HepG2 (cell line): ENCODE measurements at regions not wholly inside any gene's neighbourhood (a gene's known extent, or its start where the extent isn't known, plus 50 kb on each side); places are given as distances from the start of the nearest gene placed in this dataset.

Experiments used
- ATAC-seq: fragments of 200-7000 bp; cut with Tn5 transposase; 3 replicates; pipeline ENCODE4 v1.9.1; 2020; ENCODE audit warnings: mild to moderate bottlenecking, moderate library complexity
- BruUV-seq: library from RNA; stranded (reverse); fragments of 400-500 nt; replicated peaks from 2 replicates; lab custom pipeline; 2021; lab: Mats Ljungman, UMichigan
- CTCF ChIA-PET: fragments of 300-600 bp; formaldehyde crosslinking; extraction: SDS; loops from one replicate; lab custom pipeline; 2021; ENCODE audit warnings: low total read pairs, inconsistent platforms, low intra/inter-chr PET ratio; lab: Yijun Ruan, JAX
- POLR2A ChIA-PET: fragments of 350-600 bp; sonication (Branson Sonifier 250); formaldehyde crosslinking; loops from one replicate; lab custom pipeline; 2020; ENCODE audit warnings: antibody characterized with exemption, inconsistent platforms; lab: Yijun Ruan, JAX
- DNase-seq: peaks from one replicate; pipeline ENCODE4 v3.0.0-alpha.2; 2015; ENCODE audit warnings: low spot score
- FAIRE-seq: peaks from 3 replicates; lab custom pipeline; 2011; peaks lifted over from hg19 to GRCh38; lab: Jason Lieb, UNC
- H2AFZ ChIP-seq: one replicate; pipeline ENCODE4 v1.6.1; 2011; ENCODE audit warnings: low read length, inconsistent platforms
- H3K27ac ChIP-seq: fragments of 300-600 bp; 3 replicates; pipeline ENCODE4 v1.8.0; 2011; ENCODE audit warnings: mixed run types, mild to moderate bottlenecking, mixed read lengths, low read length, inconsistent platforms; ENCODE audit not compliant: insufficient read depth; ENCODE audit errors: extremely low read length
- H3K27me3 ChIP-seq, 2 experiments: fragments of 200-600 bp in 1 of 2; 2 replicates in 1 of 2; 3 replicates in 1 of 2; pipeline versions ENCODE4 v1.6.0 to v1.8.0; 2011; ENCODE audit warnings: low read length in 2 of 2, mild to moderate bottlenecking in 2 of 2, moderate library complexity in 2 of 2, inconsistent platforms in 1 of 2; ENCODE audit not compliant: insufficient read depth in 2 of 2, control insufficient read depth in 1 of 2
- H3K36me3 ChIP-seq, 2 experiments: fragments of 200-600 bp in 1 of 2; replicated peaks in 1 of 2; 2 replicates in 1 of 2; 3 replicates in 1 of 2; pipeline versions ENCODE4 v1.5.1 to v1.8.0; 2011; ENCODE audit warnings: low read length in 2 of 2, inconsistent platforms in 1 of 2; ENCODE audit not compliant: insufficient read depth in 2 of 2, control insufficient read depth in 1 of 2
- H3K4me1 ChIP-seq: 2 replicates; pipeline ENCODE4 v1.5.1; 2012; ENCODE audit warnings: low read length, inconsistent platforms; ENCODE audit not compliant: insufficient read depth
- H3K4me2 ChIP-seq: 2 replicates; pipeline ENCODE4 v1.6.0; 2011; ENCODE audit warnings: low read depth, low read length, inconsistent platforms
- H3K4me3 ChIP-seq, 3 experiments: fragments of 200-600 bp in 1 of 3; sonication (generic), shearing (Covaris generic) in 1 of 3; replicated peaks in 1 of 3; 2 replicates each; pipeline ENCODE4 v1.5.1; 2011 to 2016; ENCODE audit warnings: low read length in 3 of 3, inconsistent platforms in 2 of 3, low read depth in 2 of 3, mild to moderate bottlenecking in 2 of 3, control low read depth in 1 of 3, mixed read lengths in 1 of 3; ENCODE audit not compliant: insufficient read depth in 1 of 3
- H3K79me2 ChIP-seq: one replicate; pipeline ENCODE4 v1.6.1; 2011; ENCODE audit warnings: low read length, inconsistent platforms; ENCODE audit not compliant: insufficient read depth
- H3K9ac ChIP-seq: 2 replicates; pipeline ENCODE4 v1.6.0; 2011; ENCODE audit warnings: mild to moderate bottlenecking, low read depth, low read length, inconsistent platforms; ENCODE audit not compliant: insufficient read depth
- H3K9me3 ChIP-seq: 2 replicates; pipeline ENCODE4 v1.5.1; 2012; ENCODE audit warnings: mild to moderate bottlenecking, low read length
- H4K20me1 ChIP-seq: 2 replicates; pipeline ENCODE4 v1.6.0; 2011; ENCODE audit warnings: inconsistent platforms, mild to moderate bottlenecking, low read length, moderate library complexity; ENCODE audit not compliant: insufficient read depth
- DNMT1 ChIP-seq: sonication (generic); formaldehyde crosslinking; IDR thresholded peaks from 2 replicates; pipeline ENCODE4 v1.5.1; 2020; ENCODE audit warnings: mild to moderate bottlenecking, missing genetic modification reagents
- FOXJ3 ChIP-seq: sonication (generic); formaldehyde crosslinking; IDR thresholded peaks from 2 replicates; pipeline ENCODE4 v1.4.0; 2020; ENCODE audit warnings: missing genetic modification reagents, mild to moderate bottlenecking, borderline replicate concordance
- FOXK1 ChIP-seq: sonication (generic); formaldehyde crosslinking; IDR thresholded peaks from 2 replicates; pipeline ENCODE4 v1.4.0; 2020; ENCODE audit warnings: low read depth, missing genetic modification reagents, borderline replicate concordance
- GZF1 ChIP-seq: sonication (generic); formaldehyde crosslinking; IDR thresholded peaks from 2 replicates; pipeline ENCODE4 v1.5.1; 2020; ENCODE audit warnings: mild to moderate bottlenecking, missing genetic modification reagents
- MAFF ChIP-seq: IDR thresholded peaks from 2 replicates; pipeline ENCODE4 v1.6.1; 2011; ENCODE audit warnings: low read depth, low read length, improper control_type of control experiment
- ONECUT2 ChIP-seq: sonication (generic); formaldehyde crosslinking; IDR thresholded peaks from 2 replicates; pipeline ENCODE4 v1.4.0; 2020; ENCODE audit warnings: missing genetic modification reagents
- ZNF382 ChIP-seq: sonication (generic); formaldehyde crosslinking; IDR thresholded peaks from 2 replicates; pipeline ENCODE4 v1.5.0; 2020; ENCODE audit warnings: missing genetic modification reagents, mild to moderate bottlenecking, borderline replicate concordance
- ZNF749 ChIP-seq: sonication (generic); formaldehyde crosslinking; IDR thresholded peaks from 2 replicates; pipeline ENCODE4 v1.8.0; 2022; ENCODE audit warnings: mild to moderate bottlenecking, missing genetic modification reagents, moderate library complexity, borderline replicate concordance
- ZZZ3 ChIP-seq: sonication (generic); formaldehyde crosslinking; IDR thresholded peaks from 2 replicates; pipeline ENCODE4 v1.4.0; 2020; ENCODE audit warnings: missing genetic modification reagents, mild to moderate bottlenecking, borderline replicate concordance
- WGBS: methylation state at CpG from one replicate; pipeline ENCODE4 v1.1.6; 2017; ENCODE audit warnings: low lambda C conversion rate; 5-methylcytosine and 5-hydroxymethylcytosine counted together
- in situ Hi-C: cut with HindIII; loops from 2 replicates; pipeline ENCODE4 v1.10.0; 2017; ENCODE audit warnings: low pct_unique_long_range_greater_than_20kb; ENCODE audit not compliant: extremely low pct_ligation_motif_present
- intact Hi-C: fragments of 100-400 bp; cut with micrococcal nuclease; formaldehyde crosslinking; loops from one replicate; pipeline ENCODE4 v1.10.0; 2022; ENCODE audit not compliant: unreplicated experiment
- TF ChIP-seq, protein P1 (sequence below): sonication (generic); formaldehyde crosslinking; IDR thresholded peaks from 2 replicates; pipeline ENCODE4 v1.5.0; 2020; ENCODE audit warnings: missing genetic modification reagents
- TF ChIP-seq, protein P2 (sequence below): sonication (generic); formaldehyde crosslinking; IDR thresholded peaks from 2 replicates; pipeline ENCODE4 v1.5.0; 2020; ENCODE audit warnings: mild to moderate bottlenecking, missing genetic modification reagents, moderate library complexity

DNA sequence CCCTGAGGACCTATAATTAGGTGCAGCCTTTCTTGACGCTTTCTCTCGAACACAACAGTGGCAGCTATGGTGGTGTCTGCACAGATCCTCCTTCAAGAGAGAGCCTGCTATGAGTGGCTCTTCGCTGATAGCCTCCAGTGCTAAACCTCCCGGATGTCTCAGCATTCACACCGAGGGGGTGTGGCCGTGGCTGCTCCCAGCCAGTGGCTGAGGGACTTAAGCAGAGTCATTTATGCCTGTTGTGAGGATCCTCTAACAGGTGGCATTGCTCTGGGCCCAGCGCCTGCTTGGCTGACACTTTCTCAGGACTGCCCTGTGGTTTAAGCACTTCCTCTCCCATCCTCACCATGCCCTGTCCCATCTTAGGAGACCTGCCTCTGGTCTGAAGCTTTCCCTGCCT, 592.0 kb upstream of the LRRTM1 start:
- Histone ChIP-seq H3K9ac (no peak overlapping the region), H3K4me1 (no peaks in the 10 kb centered on the region), H3K27ac (no peak overlapping the region), H3K36me3 (no peaks in the 10 kb centered on the region), H3K79me2 (no peaks in the 10 kb centered on the region), H3K4me3 (no peak overlapping the region), H2AFZ (no peak overlapping the region), H3K9me3 (peaks cover 84% of the 10 kb centered on the region), H3K27me3 (no peaks in the 10 kb centered on the region), H3K4me2 (no peak overlapping the region), H4K20me1 (no peaks in the 10 kb centered on the region)
- POLR2A ChIA-PET, result no interaction called here
- intact Hi-C loops, result no loop called here
- BruUV-seq, result no TSS peak
- no peak for DNase-seq
- no peak for ATAC-seq
- 9% methylated on average over 7 of the region's 7 CpGs for WGBS
- CTCF ChIA-PET, result no interaction called here
- TF ChIP-seq ONECUT2 (CRISPR knock-in tag), result no peak
- TF ChIP-seq, protein P1, sequence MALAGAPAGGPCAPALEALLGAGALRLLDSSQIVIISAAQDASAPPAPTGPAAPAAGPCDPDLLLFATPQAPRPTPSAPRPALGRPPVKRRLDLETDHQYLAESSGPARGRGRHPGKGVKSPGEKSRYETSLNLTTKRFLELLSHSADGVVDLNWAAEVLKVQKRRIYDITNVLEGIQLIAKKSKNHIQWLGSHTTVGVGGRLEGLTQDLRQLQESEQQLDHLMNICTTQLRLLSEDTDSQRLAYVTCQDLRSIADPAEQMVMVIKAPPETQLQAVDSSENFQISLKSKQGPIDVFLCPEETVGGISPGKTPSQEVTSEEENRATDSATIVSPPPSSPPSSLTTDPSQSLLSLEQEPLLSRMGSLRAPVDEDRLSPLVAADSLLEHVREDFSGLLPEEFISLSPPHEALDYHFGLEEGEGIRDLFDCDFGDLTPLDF (CRISPR knock-in tag), result no peak
- TF ChIP-seq FOXK1 (CRISPR knock-in tag), result no peak
- TF ChIP-seq MAFF, result no peak
- no peak for TF ChIP-seq ZNF749 (CRISPR knock-in tag)
- TF ChIP-seq FOXJ3 (CRISPR knock-in tag), result no peak
- TF ChIP-seq ZZZ3, result no peak
- TF ChIP-seq ZNF382 (CRISPR knock-in tag), result no peak
- TF ChIP-seq DNMT1 (CRISPR knock-in tag), result no peak
- TF ChIP-seq GZF1 (CRISPR knock-in tag), result no peak
- TF ChIP-seq, protein P2, sequence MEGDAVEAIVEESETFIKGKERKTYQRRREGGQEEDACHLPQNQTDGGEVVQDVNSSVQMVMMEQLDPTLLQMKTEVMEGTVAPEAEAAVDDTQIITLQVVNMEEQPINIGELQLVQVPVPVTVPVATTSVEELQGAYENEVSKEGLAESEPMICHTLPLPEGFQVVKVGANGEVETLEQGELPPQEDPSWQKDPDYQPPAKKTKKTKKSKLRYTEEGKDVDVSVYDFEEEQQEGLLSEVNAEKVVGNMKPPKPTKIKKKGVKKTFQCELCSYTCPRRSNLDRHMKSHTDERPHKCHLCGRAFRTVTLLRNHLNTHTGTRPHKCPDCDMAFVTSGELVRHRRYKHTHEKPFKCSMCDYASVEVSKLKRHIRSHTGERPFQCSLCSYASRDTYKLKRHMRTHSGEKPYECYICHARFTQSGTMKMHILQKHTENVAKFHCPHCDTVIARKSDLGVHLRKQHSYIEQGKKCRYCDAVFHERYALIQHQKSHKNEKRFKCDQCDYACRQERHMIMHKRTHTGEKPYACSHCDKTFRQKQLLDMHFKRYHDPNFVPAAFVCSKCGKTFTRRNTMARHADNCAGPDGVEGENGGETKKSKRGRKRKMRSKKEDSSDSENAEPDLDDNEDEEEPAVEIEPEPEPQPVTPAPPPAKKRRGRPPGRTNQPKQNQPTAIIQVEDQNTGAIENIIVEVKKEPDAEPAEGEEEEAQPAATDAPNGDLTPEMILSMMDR, result no peak
- FAIRE-seq, result no peak
- in situ Hi-C loops, result no loop called here
